H7 (cell line): ENCODE measurements at regions not wholly inside any gene's neighbourhood (a gene's known extent, or its start where the extent isn't known, plus 50 kb on each side); places are given as distances from the start of the nearest gene placed in this dataset.
"Not testable (repeated sequence)": the region's sequence is repeated elsewhere in the genome, so short reads cannot be mapped to it uniquely, and the experiment has no call there.

Experiments used
- DNase-seq: peaks from one replicate; pipeline ENCODE4 v3.0.0; 2012
- H3K27me3 ChIP-seq: 2 replicates; pipeline ENCODE4 v1.6.0; 2011; ENCODE audit warnings: mild to moderate bottlenecking, low read length; ENCODE audit not compliant: control insufficient read depth, insufficient read depth
- H3K36me3 ChIP-seq: replicated peaks from 2 replicates; pipeline ENCODE4 v1.5.1; 2011; ENCODE audit warnings: low read length; ENCODE audit not compliant: control insufficient read depth, insufficient read depth
- H3K4me3 ChIP-seq: 2 replicates; pipeline ENCODE4 v1.5.1; 2011; ENCODE audit warnings: low read depth, mild to moderate bottlenecking, control low read depth, low read length, moderate library complexity; ENCODE audit not compliant: insufficient read depth

DNA sequence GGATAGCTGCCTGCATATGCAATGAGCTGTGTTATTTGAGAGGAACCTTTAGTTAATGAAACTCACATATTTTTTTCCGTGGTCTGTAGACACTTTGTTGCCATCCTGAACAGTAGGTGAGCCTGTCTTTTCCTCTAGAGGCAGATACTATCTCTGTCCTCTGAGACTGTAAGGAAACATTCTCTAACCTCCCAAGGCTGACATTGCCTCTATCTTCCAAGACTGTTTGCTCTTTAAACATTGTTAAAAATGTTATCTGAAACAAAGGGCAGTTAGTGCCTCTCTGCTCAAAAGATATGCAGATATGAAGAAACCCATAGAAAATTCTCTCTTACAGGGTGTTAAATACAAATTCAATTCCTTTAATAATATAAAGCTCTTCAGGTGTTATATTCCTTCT lies 963.8 kb upstream of the CNTN5 start:
- H3K27me3 ChIP-seq = no peaks in the 10 kb centered on the region
- no peak for DNase-seq
- H3K4me3 ChIP-seq = no peak overlapping the region
- no peaks in the 10 kb centered on the region for H3K36me3 ChIP-seq

GRCh38 chr11:98059488-98059887 lies 961.3 kb upstream of the CNTN5 start:
- Histone ChIP-seq H3K4me3 (no peak overlapping the region), H3K27me3 (no peaks in the 10 kb centered on the region), H3K36me3 (no peaks in the 10 kb centered on the region)
- no peak for DNase-seq

DNA sequence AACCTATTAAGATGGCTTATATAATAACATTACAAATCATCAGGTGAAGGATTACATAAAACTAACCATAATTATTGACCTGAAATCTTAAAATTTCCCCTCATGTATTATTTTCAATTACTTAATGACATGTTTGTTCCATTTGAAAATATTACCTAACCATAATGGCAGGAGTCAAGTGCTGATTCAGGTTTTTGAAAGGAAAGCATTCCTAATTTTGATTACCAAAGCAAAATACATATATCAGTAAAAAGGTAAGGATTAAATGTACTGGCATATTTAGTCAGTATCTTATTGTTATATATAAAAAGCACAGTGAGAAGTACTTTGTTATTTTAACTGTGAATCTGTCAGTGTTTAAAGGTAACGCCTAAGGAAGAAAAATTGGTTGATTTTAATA lies 960.0 kb upstream of the CNTN5 start:
- no peak for DNase-seq
- Histone ChIP-seq H3K4me3 (no peak overlapping the region), H3K27me3 (no peaks in the 10 kb centered on the region), H3K36me3 (no peaks in the 10 kb centered on the region)

DNA sequence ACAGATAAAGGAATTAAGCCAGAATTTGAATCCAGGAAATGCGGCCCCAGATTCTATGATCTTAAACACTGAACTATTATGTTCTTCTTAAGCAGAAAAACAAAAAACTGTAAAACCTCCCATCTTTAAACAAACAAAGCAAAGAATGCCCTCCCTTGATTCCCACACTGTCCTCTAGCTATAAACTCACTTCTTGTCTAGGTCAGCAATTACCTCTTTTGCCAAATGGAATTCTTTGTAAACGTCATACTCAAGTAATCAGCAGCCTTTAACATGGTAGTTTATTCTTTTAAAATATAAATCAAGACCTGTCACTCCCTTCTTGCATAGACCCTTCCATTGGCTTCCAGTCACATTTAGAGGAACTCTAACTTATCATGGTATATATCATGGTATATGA lies 958.9 kb upstream of the CNTN5 start:
- Histone ChIP-seq H3K27me3 (no peaks in the 10 kb centered on the region), H3K4me3 (no peak overlapping the region)
- no peak for DNase-seq

DNA sequence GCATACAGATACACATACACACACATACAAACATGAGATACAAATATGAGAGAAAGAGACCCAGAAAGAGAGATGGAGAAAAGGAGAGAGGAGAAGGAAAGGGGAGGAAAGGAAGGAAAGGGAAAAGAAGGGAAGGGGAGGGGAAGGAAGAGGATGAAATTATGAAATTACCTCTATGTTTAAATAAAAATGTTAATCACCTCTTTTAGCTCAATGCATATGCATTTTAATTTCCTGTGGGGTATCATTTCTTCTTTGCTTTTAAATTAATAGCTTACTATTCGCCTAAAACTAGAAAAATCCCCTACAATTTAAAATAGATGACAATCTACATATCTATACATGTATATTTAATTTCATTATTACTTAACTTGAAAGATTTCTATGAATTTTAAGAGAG lies 958.0 kb upstream of the CNTN5 start:
- no peaks in the 10 kb centered on the region for H3K27me3 ChIP-seq
- no peak for DNase-seq
- no peak overlapping the region for H3K4me3 ChIP-seq
- no peaks in the 10 kb centered on the region for H3K36me3 ChIP-seq

More for the DNA sequence above, 958.9 kb upstream of the CNTN5 start:
- H3K36me3 ChIP-seq = no peaks in the 10 kb centered on the region

DNA sequence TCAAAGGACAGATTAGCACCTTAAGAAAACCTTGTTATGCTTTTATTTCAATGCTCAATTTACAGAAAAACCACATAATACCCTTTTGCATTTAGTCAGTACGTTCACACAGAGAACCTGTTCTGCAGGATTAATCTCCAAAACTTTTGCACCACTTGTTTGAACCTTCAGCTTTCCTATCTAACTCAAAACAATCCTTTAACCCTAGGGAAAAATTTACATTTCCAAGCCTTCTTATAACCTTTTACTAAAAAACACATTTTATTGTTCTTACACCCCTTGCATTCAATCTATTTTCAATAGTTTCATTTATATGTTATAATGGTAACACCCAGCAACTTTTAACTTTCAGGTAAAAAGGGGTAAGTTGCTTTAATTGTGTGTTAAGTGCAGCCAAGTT lies 952.5 kb upstream of the CNTN5 start:
- Histone ChIP-seq H3K4me3 (no peak overlapping the region), H3K36me3 (no peaks in the 10 kb centered on the region), H3K27me3 (no peaks in the 10 kb centered on the region)
- no peak for DNase-seq

GRCh38 chr11:98069147-98069546 lies 951.6 kb upstream of the CNTN5 start:
- not testable (repeated sequence) for DNase-seq, H3K4me3 ChIP-seq, H3K36me3 ChIP-seq, H3K27me3 ChIP-seq

GRCh38 chr11:98069861-98070260 lies 950.9 kb upstream of the CNTN5 start:
- no peak for DNase-seq
- no peaks in the 10 kb centered on the region for H3K36me3 ChIP-seq
- no peak overlapping the region for H3K4me3 ChIP-seq
- H3K27me3 ChIP-seq = no peaks in the 10 kb centered on the region

DNA sequence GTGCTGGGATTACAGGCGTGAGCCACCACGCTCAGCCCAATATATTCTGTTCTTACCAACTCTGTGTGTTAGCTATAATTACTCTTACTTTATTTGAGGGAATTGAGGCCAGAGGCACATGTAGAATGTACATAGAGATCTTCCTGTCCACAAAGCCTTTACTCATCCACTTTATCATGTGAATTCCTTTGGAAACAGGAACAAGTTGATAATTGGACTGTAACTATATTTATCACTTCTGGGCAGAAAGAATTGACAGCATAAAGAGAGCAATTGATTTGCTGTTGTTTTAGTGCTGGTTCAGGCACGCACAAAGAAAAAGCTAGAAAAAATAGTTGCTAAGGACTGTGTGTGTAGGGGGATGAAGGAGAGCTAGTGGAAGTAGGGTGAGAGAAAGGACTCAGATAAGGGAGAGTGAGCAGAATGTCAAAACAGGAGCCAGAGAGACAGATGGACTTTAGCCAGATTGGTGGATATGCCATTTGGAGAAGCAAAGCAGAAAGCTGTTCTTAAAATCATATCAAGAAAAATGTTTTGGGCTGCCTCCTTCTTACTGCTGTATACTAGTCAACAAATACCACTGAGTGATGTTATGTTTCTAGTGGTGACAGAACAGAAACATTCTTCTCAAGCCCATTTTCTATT lies 929.8 kb upstream of the CNTN5 start:
- Histone ChIP-seq H3K4me3 (no peak overlapping the region), H3K36me3 (no peaks in the 10 kb centered on the region), H3K27me3 (no peaks in the 10 kb centered on the region)
- DNase-seq = no peak

DNA sequence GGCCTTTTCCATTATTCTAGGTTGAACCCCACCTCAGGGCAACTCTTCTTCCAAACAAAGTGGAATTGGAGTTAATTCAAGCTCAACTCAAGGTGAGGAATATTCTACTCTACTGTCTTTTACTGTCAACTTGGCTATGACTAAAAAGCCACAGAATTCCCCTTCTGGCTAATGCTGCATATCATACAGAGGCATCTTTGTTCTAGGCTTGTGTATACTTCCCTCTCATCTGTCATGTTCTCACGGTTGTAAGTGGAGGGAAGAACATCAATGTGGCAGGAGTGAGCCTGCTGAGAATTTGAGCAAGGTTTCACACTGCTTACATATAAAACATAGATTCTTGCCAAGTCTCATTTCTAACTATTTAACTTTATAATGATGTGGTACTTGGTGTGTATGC lies 921.4 kb upstream of the CNTN5 start:
- H3K27me3 ChIP-seq = no peaks in the 10 kb centered on the region
- H3K36me3 ChIP-seq = no peaks in the 10 kb centered on the region
- DNase-seq = no peak
- no peak overlapping the region for H3K4me3 ChIP-seq

GRCh38 chr11:98100689-98101088 lies 920.1 kb upstream of the CNTN5 start:
- no peak for DNase-seq
- no peak overlapping the region for H3K4me3 ChIP-seq

GRCh38 chr11:98101329-98101728 lies 919.4 kb upstream of the CNTN5 start:
- Histone ChIP-seq H3K27me3 (no peaks in the 10 kb centered on the region), H3K4me3 (no peak overlapping the region), H3K36me3 (no peaks in the 10 kb centered on the region)
- DNase-seq = no peak

More at GRCh38 chr11:98100689-98101088, 920.1 kb upstream of the CNTN5 start:
- Histone ChIP-seq H3K27me3 (no peaks in the 10 kb centered on the region), H3K36me3 (no peaks in the 10 kb centered on the region)

DNA sequence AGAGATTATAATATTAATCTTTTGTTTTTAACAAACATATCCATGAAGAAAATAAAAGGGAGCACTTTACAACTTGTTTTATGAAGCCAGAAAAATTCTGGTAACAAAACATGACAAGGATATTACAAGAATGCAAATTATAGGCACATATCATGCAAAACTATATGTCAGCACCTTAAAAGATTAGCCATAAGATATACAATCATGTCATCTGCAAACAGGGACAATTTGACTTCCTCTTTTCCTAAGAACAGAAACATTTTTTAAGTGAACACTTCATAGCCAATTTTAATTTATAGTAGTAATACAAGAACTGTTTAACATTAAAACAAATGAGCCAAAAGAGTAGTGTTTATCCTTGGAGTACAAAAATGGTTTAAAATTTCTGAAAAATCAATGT lies 916.5 kb upstream of the CNTN5 start:
- no peak overlapping the region for H3K4me3 ChIP-seq
- DNase-seq = no peak
- no peaks in the 10 kb centered on the region for H3K27me3 ChIP-seq
- H3K36me3 ChIP-seq = no peaks in the 10 kb centered on the region

- Histone ChIP-seq H3K4me3 (no peak overlapping the region), H3K27me3 (no peaks in the 10 kb centered on the region), H3K36me3 (no peaks in the 10 kb centered on the region)
Measured at GRCh38 chr11:98107736-98108135, 913.0 kb upstream of the CNTN5 start.

GRCh38 chr11:98110030-98110429 lies 910.7 kb upstream of the CNTN5 start:
- Histone ChIP-seq H3K4me3 (no peak overlapping the region), H3K27me3 (no peaks in the 10 kb centered on the region), H3K36me3 (no peaks in the 10 kb centered on the region)
- no peak for DNase-seq

More at GRCh38 chr11:98107736-98108135, 913.0 kb upstream of the CNTN5 start:
- no peak for DNase-seq

GRCh38 chr11:98115873-98116272 lies 904.9 kb upstream of the CNTN5 start:
- DNase-seq = no peak
- no peaks in the 10 kb centered on the region for H3K27me3 ChIP-seq
- H3K4me3 ChIP-seq = no peak overlapping the region
- no peaks in the 10 kb centered on the region for H3K36me3 ChIP-seq
